K562 (cell line): ENCODE measurements at regions not wholly inside any gene's neighbourhood (a gene's known extent, or its start where the extent isn't known, plus 50 kb on each side); places are given as distances from the start of the nearest gene placed in this dataset.

Experiments used
- ATAC-seq: fragments of 200-7000 bp; cut with Tn5 transposase; 3 replicates; pipeline ENCODE4 v1.9.1; 2020; ENCODE audit warnings: moderate library complexity
- BruUV-seq: library from RNA; stranded (reverse); fragments of 400-500 nt; replicated peaks from 2 replicates; lab custom pipeline; 2021; lab: Mats Ljungman, UMichigan
- CTCF ChIA-PET: fragments of 300-600 bp; formaldehyde crosslinking; extraction: SDS; loops from one replicate; lab custom pipeline; 2021; ENCODE audit warnings: low intra/inter-chr PET ratio; lab: Yijun Ruan, JAX
- POLR2A ChIA-PET: fragments of 300-600, 350-650 bp; sonication (Branson Sonifier 250); formaldehyde crosslinking; extraction: SDS; loops from one replicate; lab custom pipeline; 2021; ENCODE audit warnings: antibody characterized with exemption, inconsistent platforms; lab: Yijun Ruan, JAX
- DNase-seq, 4 experiments: peaks; one replicate each; pipeline versions ENCODE4 v3.0.0 to v3.0.0-alpha.2; 2011 to 2018; ENCODE audit warnings: low spot score in 3 of 4, mixed read lengths in 3 of 4; ENCODE audit errors: extremely low read depth in 1 of 4
- FAIRE-seq: peaks from 2 replicates; lab custom pipeline; 2011; peaks lifted over from hg19 to GRCh38; lab: Jason Lieb, UNC
- H2AFZ ChIP-seq: 2 replicates; pipeline ENCODE4 v1.6.0; 2011; ENCODE audit warnings: low read depth, low read length, control low read depth, inconsistent platforms
- H3K27ac ChIP-seq: fragments of 200-600 bp; 3 replicates; pipeline ENCODE4 v1.8.0; 2011; ENCODE audit warnings: low read depth, mild to moderate bottlenecking, control low read depth, inconsistent platforms, low read length, moderate library complexity, mixed read lengths; ENCODE audit errors: extremely low read depth
- H3K27me3 ChIP-seq, 2 experiments: fragments of 300-600 bp in 1 of 2; 2 replicates in 1 of 2; 3 replicates in 1 of 2; pipeline versions ENCODE4 v1.6.0 to v1.8.0; 2011; ENCODE audit warnings: inconsistent platforms in 2 of 2, low read length in 2 of 2, mild to moderate bottlenecking in 1 of 2, mixed read lengths in 1 of 2, moderate library complexity in 1 of 2; ENCODE audit not compliant: control insufficient read depth in 2 of 2, insufficient read depth in 2 of 2
- H3K36me3 ChIP-seq: fragments of 300-600 bp; 3 replicates; pipeline ENCODE4 v1.8.0; 2011; ENCODE audit warnings: mild to moderate bottlenecking, low read length, inconsistent platforms; ENCODE audit not compliant: control insufficient read depth, insufficient read depth
- H3K4me1 ChIP-seq, 2 experiments: fragments of 200-600 bp in 1 of 2; replicated peaks in 1 of 2; 2 replicates in 1 of 2; 3 replicates in 1 of 2; pipeline versions ENCODE4 v1.5.1 to v1.8.0; 2011; ENCODE audit warnings: inconsistent platforms in 2 of 2, low read length in 2 of 2, mild to moderate bottlenecking in 1 of 2, mixed read lengths in 1 of 2, moderate library complexity in 1 of 2; ENCODE audit not compliant: control insufficient read depth in 2 of 2, insufficient read depth in 2 of 2
- H3K4me2 ChIP-seq: 2 replicates; pipeline ENCODE4 v1.6.1; 2011; ENCODE audit warnings: low read length, control low read depth, inconsistent platforms, mixed read lengths; ENCODE audit not compliant: insufficient read depth
- H3K4me3 ChIP-seq: fragments of 200-600 bp; sonication (generic), shearing (Covaris generic); 2 replicates; pipeline ENCODE4 v1.5.1; 2016; ENCODE audit warnings: control low read depth, inconsistent platforms
- H3K79me2 ChIP-seq: fragments of 200-600 bp; 3 replicates; pipeline ENCODE4 v1.8.0; 2011; ENCODE audit warnings: low read length, inconsistent platforms; ENCODE audit not compliant: control insufficient read depth, insufficient read depth
- H3K9ac ChIP-seq, 2 experiments: 2 replicates each; pipeline versions ENCODE4 v1.6.0 to v1.6.1; 2011; ENCODE audit warnings: low read depth in 2 of 2, low read length in 2 of 2, control low read depth in 1 of 2, inconsistent platforms in 1 of 2, mild to moderate bottlenecking in 1 of 2, mixed read lengths in 1 of 2; ENCODE audit not compliant: insufficient read depth in 1 of 2
- H3K9me1 ChIP-seq: one replicate; pipeline ENCODE4 v1.6.0; 2011; ENCODE audit warnings: inconsistent platforms, mild to moderate bottlenecking, low read length, moderate library complexity; ENCODE audit not compliant: control insufficient read depth, insufficient read depth
- H3K9me3 ChIP-seq: replicated peaks from 2 replicates; pipeline ENCODE4 v1.5.1; 2011; ENCODE audit warnings: low read depth, low read length, inconsistent platforms; ENCODE audit not compliant: control insufficient read depth, insufficient read depth
- H4K20me1 ChIP-seq: replicated peaks from 2 replicates; pipeline ENCODE4 v1.6.1; 2011; ENCODE audit warnings: low read length, inconsistent platforms, mixed read lengths; ENCODE audit not compliant: control insufficient read depth, insufficient read depth
- ARID1B ChIP-seq: fragments of 450-650 bp; IDR thresholded peaks from 2 replicates; pipeline ENCODE4 v1.6.1; 2016; ENCODE audit warnings: antibody characterized with exemption, mild to moderate bottlenecking, inconsistent platforms
- CBFB ChIP-seq: sonication (generic); formaldehyde crosslinking; IDR thresholded peaks from 2 replicates; pipeline ENCODE4 v1.4.0; 2020; ENCODE audit warnings: mild to moderate bottlenecking, missing genetic modification reagents
- ELF1 ChIP-seq: fragments of 200-800 bp; sonication (Bioruptor generic); IDR thresholded peaks from 2 replicates; pipeline ENCODE4 v1.6.1; 2016; ENCODE audit warnings: missing genetic modification characterization, missing compliant biosample characterization
- FOSL1 ChIP-seq: fragments of 200-800 bp; sonication (Bioruptor generic); conservative IDR thresholded peaks from 2 replicates; pipeline ENCODE4 v1.6.1; 2016; ENCODE audit warnings: missing genetic modification characterization, missing compliant biosample characterization
- GATA2 ChIP-seq: sonication (generic); formaldehyde crosslinking; IDR thresholded peaks from 2 replicates; pipeline ENCODE4 v1.4.0; 2020; ENCODE audit warnings: mild to moderate bottlenecking, missing genetic modification reagents
- GMEB1 ChIP-seq: fragments of 250-450 bp; sonication (Bioruptor Pico); IDR thresholded peaks from 2 replicates; pipeline ENCODE4 v1.4.0; 2020; ENCODE audit warnings: mild to moderate bottlenecking
- GTF2A2 ChIP-seq: IDR thresholded peaks from 2 replicates; pipeline ENCODE4 v1.6.1; 2016; ENCODE audit warnings: mild to moderate bottlenecking, missing genetic modification characterization, missing compliant biosample characterization
- IRF2 ChIP-seq: sonication (generic); formaldehyde crosslinking; IDR thresholded peaks from 2 replicates; pipeline ENCODE4 v1.8.1; 2022; ENCODE audit warnings: mild to moderate bottlenecking, missing genetic modification reagents
- JUNB ChIP-seq: fragments of 450-650 bp; formaldehyde crosslinking; conservative IDR thresholded peaks from 2 replicates; pipeline ENCODE4 v1.4.0; 2020; ENCODE audit warnings: mild to moderate bottlenecking
- MCM5 ChIP-seq: fragments of 450-650 bp; IDR thresholded peaks from 2 replicates; pipeline ENCODE4 v1.6.1; 2016; ENCODE audit warnings: low read depth
- MLLT1 ChIP-seq, 2 experiments: fragments of 450-650 bp; IDR thresholded peaks; 2 replicates each; pipeline ENCODE4 v1.6.1; 2016
- MTA1 ChIP-seq: fragments of 450-650 bp; IDR thresholded peaks from 2 replicates; pipeline ENCODE4 v1.6.1; 2017; ENCODE audit warnings: borderline replicate concordance
- RUNX1 ChIP-seq: sonication (generic); IDR thresholded peaks from 2 replicates; pipeline ENCODE4 v1.6.1; 2016; ENCODE audit warnings: antibody characterized with exemption, low read depth
- SAFB ChIP-seq: fragments of 200-400 bp; formaldehyde crosslinking; IDR thresholded peaks from 2 replicates; pipeline ENCODE4 v1.6.1; 2017; ENCODE audit warnings: low read depth, low read length, borderline replicate concordance
- TBL1XR1 ChIP-seq, 2 experiments: IDR thresholded peaks; 2 replicates each; pipeline ENCODE4 v1.6.1; 2012; ENCODE audit warnings: improper control_type of control experiment in 2 of 2, low read length in 2 of 2, mild to moderate bottlenecking in 1 of 2
- U2AF2 ChIP-seq: fragments of 200-400 bp; formaldehyde crosslinking; optimal IDR thresholded peaks from 2 replicates; pipeline ENCODE3; 2017; ENCODE audit warnings: low read depth, mild to moderate bottlenecking, low read length
- WHSC1 ChIP-seq: IDR thresholded peaks from one replicate; pipeline ENCODE4 v1.6.1; 2012; ENCODE audit warnings: low read length, control low read depth, inconsistent platforms
- ZBTB17 ChIP-seq: fragments of 450-650 bp; formaldehyde crosslinking; IDR thresholded peaks from 2 replicates; pipeline ENCODE4 v1.4.0; 2020; ENCODE audit warnings: mild to moderate bottlenecking
- ZNF384 ChIP-seq: IDR thresholded peaks from 2 replicates; pipeline ENCODE4 v1.6.1; 2012; ENCODE audit warnings: low read depth, low read length, improper control_type of control experiment
- ZNF398 ChIP-seq: fragments of 250-450 bp; sonication (Bioruptor Pico); IDR thresholded peaks from 2 replicates; pipeline ENCODE4 v1.8.0; 2021; ENCODE audit warnings: moderate library complexity, mild to moderate bottlenecking, inconsistent platforms
- ZNF445 ChIP-seq: fragments of 250-450 bp; sonication (Bioruptor Pico); IDR thresholded peaks from 2 replicates; pipeline ENCODE4 v1.4.0; 2020; ENCODE audit warnings: low read depth, mild to moderate bottlenecking, moderate library complexity
- in situ Hi-C: fragments of 300-500 bp; cut with MboI; formaldehyde crosslinking; loops from 4 replicates; pipeline ENCODE4 v1.15.0; 2018; ENCODE audit warnings: inconsistent platforms, mixed read lengths
- intact Hi-C: fragments of 100-400 bp; cut with micrococcal nuclease; formaldehyde crosslinking; loops from 2 replicates; pipeline ENCODE4 v1.14.2; 2022

- TF ChIP-seq RUNX1 (no peak), TBL1XR1 (IDR thresholded peaks at IDR 0.05; ENCODE audit: low read length in 2 of 2) (no peak), FOSL1 (tag) (no peak), MLLT1 (IDR thresholded peaks at IDR 0.05) (no peak), ZNF398 (CRISPR knock-in tag) (no peak)
- TF ChIP-seq, all 486 proteins: peak for 0
These were observed 476.9 kb upstream of the KLHL1 start (continued) for GRCh38 chr13:70585109-70585508.

- no peaks in the 10 kb centered on the region for H3K4me1 ChIP-seq
- ChIA-PET CTCF (no interaction called here), POLR2A (no interaction called here)
- no peak overlapping the region for H2AFZ ChIP-seq
- H3K9ac ChIP-seq, result no peak overlapping the region
- ATAC-seq (no peak), DNase-seq (no peak), FAIRE-seq (no peak)
- in situ Hi-C loops (no loop called here), intact Hi-C loops (no loop called here)
- H3K9me1 ChIP-seq, result no peaks in the 10 kb centered on the region
- no peaks in the 10 kb centered on the region for H3K36me3 ChIP-seq
- H3K79me2 ChIP-seq, result no peaks in the 10 kb centered on the region
- BruUV-seq, result no TSS peak
- no peak overlapping the region for H3K4me3 ChIP-seq
- H3K27me3 ChIP-seq, result no peaks in the 10 kb centered on the region
- H3K27ac ChIP-seq, result no peak overlapping the region
- no peaks in the 10 kb centered on the region for H3K9me3 ChIP-seq
- H3K4me2 ChIP-seq, result no peak overlapping the region
- H4K20me1 ChIP-seq, result no peaks in the 10 kb centered on the region
- TF ChIP-seq GTF2A2 (tag) (no peak), CBFB (CRISPR knock-in tag) (no peak), JUNB (no peak), ELF1 (tag) (no peak), IRF2 (CRISPR knock-in tag) (no peak), ZNF445 (CRISPR knock-in tag) (no peak), GMEB1 (no peak), ZBTB17 (CRISPR knock-in tag) (no peak), SAFB (no peak), ARID1B (no peak), FOSL1 (tag) (no peak), MTA1 (no peak), ZNF384 (no peak), GATA2 (CRISPR knock-in tag) (no peak), WHSC1 (no peak), U2AF2 (no peak), MCM5 (no peak)
These were observed 472.6 kb upstream of the KLHL1 start for GRCh38 chr13:70580825-70581224.
